Chondrocyte (in vitro differentiated cells): ENCODE measurements at regions not wholly inside any gene's neighbourhood (a gene's known extent, or its start where the extent isn't known, plus 50 kb on each side); places are given as distances from the start of the nearest gene placed in this dataset.

Experiments
- DNase-seq: peaks from one replicate; pipeline ENCODE4 v3.0.0; 2021; ENCODE audit warnings: mixed read lengths, low spot score
- H3K27ac Mint-ChIP-seq: one replicate; pipeline ENCODE4 v1.8.0; 2021; ENCODE audit warnings: mild to moderate bottlenecking, moderate library complexity, mixed read lengths; ENCODE audit not compliant: unreplicated experiment
- H3K27me3 Mint-ChIP-seq: 2 replicates; pipeline ENCODE4 v1.8.0; 2021; ENCODE audit warnings: low read depth, mixed read lengths
- H3K36me3 Mint-ChIP-seq: 2 replicates; pipeline ENCODE4 v1.8.0; 2021; ENCODE audit warnings: low read depth, mixed read lengths
- H3K4me1 Mint-ChIP-seq: 2 replicates; pipeline ENCODE4 v1.8.0; 2021; ENCODE audit warnings: low read depth, mild to moderate bottlenecking, mixed read lengths
- H3K4me3 Mint-ChIP-seq: one replicate; pipeline ENCODE4 v1.8.0; 2021; ENCODE audit warnings: mild to moderate bottlenecking, moderate library complexity, mixed read lengths; ENCODE audit not compliant: unreplicated experiment
- H3K9me3 Mint-ChIP-seq: 2 replicates; pipeline ENCODE4 v1.8.0; 2021; ENCODE audit warnings: low read depth, mixed read lengths
- CTCF ChIP-seq: fragments of 200-600 bp; sonication (generic); IDR thresholded peaks from 2 replicates; pipeline ENCODE4 v1.5.0; 2021; ENCODE audit warnings: antibody characterized with exemption, mild to moderate bottlenecking, moderate library complexity

GRCh38 chr4:134740290-134740689, 538.7 kb upstream of the PABPC4L start:
- Mint-ChIP-seq H3K36me3 (peaks cover 1% of the 10 kb centered on the region), H3K27ac (no peak overlapping the region), H3K4me3 (no peak overlapping the region), H3K27me3 (no peaks in the 10 kb centered on the region), H3K4me1 (no peaks in the 10 kb centered on the region), H3K9me3 (peaks cover 22% of the 10 kb centered on the region)
- no peak for TF ChIP-seq CTCF
- DNase-seq = no peak

- peaks cover 1% of the 10 kb centered on the region for H3K36me3 Mint-ChIP-seq
- no peaks in the 10 kb centered on the region for H3K27me3 Mint-ChIP-seq
- DNase-seq = no peak
- H3K4me1 Mint-ChIP-seq = no peaks in the 10 kb centered on the region
- TF ChIP-seq CTCF = no peak
- peaks cover 11% of the 10 kb centered on the region for H3K9me3 Mint-ChIP-seq
- H3K27ac Mint-ChIP-seq = no peak overlapping the region
- no peak overlapping the region for H3K4me3 Mint-ChIP-seq
Measured at GRCh38 chr4:134735901-134736300, 534.3 kb upstream of the PABPC4L start.

- Mint-ChIP-seq H3K27me3 (peaks cover 4% of the 10 kb centered on the region), H3K36me3 (no peaks in the 10 kb centered on the region), H3K4me1 (no peaks in the 10 kb centered on the region), H3K4me3 (no peak overlapping the region), H3K27ac (no peak overlapping the region), H3K9me3 (peaks cover 9% of the 10 kb centered on the region)
- no peak for DNase-seq
- no peak for TF ChIP-seq CTCF
Measured at GRCh38 chr4:134727696-134728095, 526.1 kb upstream of the PABPC4L start.

GRCh38 chr4:134722306-134722705, 520.7 kb upstream of the PABPC4L start:
- H3K27ac Mint-ChIP-seq = no peak overlapping the region
- no peak for DNase-seq
- no peaks in the 10 kb centered on the region for H3K27me3 Mint-ChIP-seq
- TF ChIP-seq CTCF = no peak
- H3K4me3 Mint-ChIP-seq = no peak overlapping the region
- H3K9me3 Mint-ChIP-seq = no peaks in the 10 kb centered on the region
- H3K36me3 Mint-ChIP-seq = no peaks in the 10 kb centered on the region
- H3K4me1 Mint-ChIP-seq = no peaks in the 10 kb centered on the region

- no peak for DNase-seq
- H3K27me3 Mint-ChIP-seq = no peaks in the 10 kb centered on the region
- no peaks in the 10 kb centered on the region for H3K9me3 Mint-ChIP-seq
- TF ChIP-seq CTCF = no peak
- no peaks in the 10 kb centered on the region for H3K4me1 Mint-ChIP-seq
- no peak overlapping the region for H3K4me3 Mint-ChIP-seq
- no peak overlapping the region for H3K27ac Mint-ChIP-seq
- H3K36me3 Mint-ChIP-seq = no peaks in the 10 kb centered on the region
Measured at GRCh38 chr4:134720030-134720429, 518.4 kb upstream of the PABPC4L start.
